Keratinocyte (primary cell): ENCODE measurements at regions not wholly inside any gene's neighbourhood (a gene's known extent, or its start where the extent isn't known, plus 50 kb on each side); places are given as distances from the start of the nearest gene placed in this dataset.

ENCODE experiments used
- CTCF ChIP-seq, 3 experiments: IDR thresholded peaks in 1 of 3; conservative IDR thresholded peaks in 1 of 3; optimal IDR thresholded peaks in 1 of 3; 2 replicates in 2 of 3; 3 replicates in 1 of 3; pipeline versions ENCODE3 to v1.5.1; 2011; ENCODE audit warnings: low read length in 3 of 3, mild to moderate bottlenecking in 3 of 3, moderate library complexity in 2 of 3, control low read depth in 1 of 3, inconsistent platforms in 1 of 3; ENCODE audit not compliant: insufficient read depth in 2 of 3; ENCODE audit errors: extremely low read depth in 1 of 3
- EZH2 ChIP-seq: IDR thresholded peaks from one replicate; pipeline ENCODE4 v1.6.1; 2012; ENCODE audit warnings: inconsistent platforms, mild to moderate bottlenecking, low read length, moderate library complexity

- TF ChIP-seq CTCF (optimal IDR thresholded peaks at IDR 0.05 in 1 of 3, IDR thresholded peaks at IDR 0.05 in 1 of 3, conservative IDR thresholded peaks at IDR 0.05 in 1 of 3; ENCODE audit: extremely low read depth in 1 of 3, insufficient read depth in 2 of 3, low read length in 3 of 3) (no peak), EZH2 (no peak)
These were observed 129.1 kb downstream of the TSN start for GRCh38 chr2:121884511-121884921.
